HFF-Myc (cell line): ENCODE measurements at regions not wholly inside any gene's neighbourhood (a gene's known extent, or its start where the extent isn't known, plus 50 kb on each side); places are given as distances from the start of the nearest gene placed in this dataset.

Experiments
- DNase-seq: peaks from one replicate; pipeline ENCODE4 v3.0.0-alpha.2; 2011; ENCODE audit warnings: low read depth; ENCODE audit errors: extremely low read depth
- H3K4me3 ChIP-seq: replicated peaks from 2 replicates; pipeline ENCODE4 v1.5.1; 2011; ENCODE audit warnings: low read depth, mild to moderate bottlenecking, control low read depth, low read length
- CTCF ChIP-seq: IDR thresholded peaks from 2 replicates; pipeline ENCODE4 v1.5.1; 2012; ENCODE audit warnings: mild to moderate bottlenecking, low read depth, low read length, control low read depth; ENCODE audit errors: missing control alignments

- no peak for TF ChIP-seq CTCF
- H3K4me3 ChIP-seq, result no peak overlapping the region
- no peak for DNase-seq
These were observed 491.6 kb downstream of the PYDC2 start for GRCh38 chr3:191952609-191953008.

- no peak overlapping the region for H3K4me3 ChIP-seq
- no peak for DNase-seq
- no peak for TF ChIP-seq CTCF
These were observed 498.2 kb downstream of the PYDC2 start for GRCh38 chr3:191958980-191959671.

GRCh38 chr3:191959876-191960413, 499.0 kb downstream of the PYDC2 start:
- TF ChIP-seq CTCF, result no peak
- no peak overlapping the region for H3K4me3 ChIP-seq
- DNase-seq, result no peak

- no peak for TF ChIP-seq CTCF
- no peak for DNase-seq
- no peak overlapping the region for H3K4me3 ChIP-seq
These were observed 500.1 kb downstream of the PYDC2 start for GRCh38 chr3:191961022-191961421.

GRCh38 chr3:191961529-191961928, 500.6 kb downstream of the PYDC2 start:
- TF ChIP-seq CTCF, result no peak
- DNase-seq, result no peak
- no peak overlapping the region for H3K4me3 ChIP-seq

GRCh38 chr3:191962324-191962723, 501.4 kb downstream of the PYDC2 start:
- no peak overlapping the region for H3K4me3 ChIP-seq
- no peak for TF ChIP-seq CTCF
- DNase-seq, result no peak

- no peak overlapping the region for H3K4me3 ChIP-seq
- DNase-seq, result no peak
- no peak for TF ChIP-seq CTCF
These were observed 502.2 kb downstream of the PYDC2 start for GRCh38 chr3:191963182-191963581.
